RCC 7860 (cell line): ENCODE measurements at regions not wholly inside any gene's neighbourhood (a gene's known extent, or its start where the extent isn't known, plus 50 kb on each side); places are given as distances from the start of the nearest gene placed in this dataset.

Experiments
- DNase-seq: peaks from one replicate; pipeline ENCODE4 v3.0.0-alpha.2; 2015; ENCODE audit warnings: low spot score
- FAIRE-seq: peaks from 2 replicates; lab custom pipeline; 2012; peaks lifted over from hg19 to GRCh38; lab: Jason Lieb, UNC

DNA sequence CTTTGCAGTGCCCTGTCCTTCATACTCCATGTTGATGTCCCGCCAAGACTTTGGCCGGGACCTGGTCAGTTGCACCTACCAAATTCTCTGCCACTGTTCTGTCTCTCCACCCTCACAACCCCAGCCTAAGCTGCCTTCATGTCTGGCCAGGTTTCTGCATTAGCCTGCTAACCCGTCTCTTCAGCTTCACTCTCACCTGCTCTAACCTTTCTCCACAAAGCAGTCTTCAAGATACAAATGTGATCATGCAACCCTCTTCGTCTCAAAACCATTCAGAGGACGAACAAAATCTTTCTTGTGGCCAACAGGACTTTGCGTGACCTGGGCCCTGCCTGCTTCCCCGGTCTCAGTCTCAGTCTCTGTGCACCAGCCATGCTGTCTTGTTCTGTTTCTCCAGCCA, 148.2 kb downstream of the WSCD1 start:
- no peak for FAIRE-seq
- DNase-seq = no peak

DNA sequence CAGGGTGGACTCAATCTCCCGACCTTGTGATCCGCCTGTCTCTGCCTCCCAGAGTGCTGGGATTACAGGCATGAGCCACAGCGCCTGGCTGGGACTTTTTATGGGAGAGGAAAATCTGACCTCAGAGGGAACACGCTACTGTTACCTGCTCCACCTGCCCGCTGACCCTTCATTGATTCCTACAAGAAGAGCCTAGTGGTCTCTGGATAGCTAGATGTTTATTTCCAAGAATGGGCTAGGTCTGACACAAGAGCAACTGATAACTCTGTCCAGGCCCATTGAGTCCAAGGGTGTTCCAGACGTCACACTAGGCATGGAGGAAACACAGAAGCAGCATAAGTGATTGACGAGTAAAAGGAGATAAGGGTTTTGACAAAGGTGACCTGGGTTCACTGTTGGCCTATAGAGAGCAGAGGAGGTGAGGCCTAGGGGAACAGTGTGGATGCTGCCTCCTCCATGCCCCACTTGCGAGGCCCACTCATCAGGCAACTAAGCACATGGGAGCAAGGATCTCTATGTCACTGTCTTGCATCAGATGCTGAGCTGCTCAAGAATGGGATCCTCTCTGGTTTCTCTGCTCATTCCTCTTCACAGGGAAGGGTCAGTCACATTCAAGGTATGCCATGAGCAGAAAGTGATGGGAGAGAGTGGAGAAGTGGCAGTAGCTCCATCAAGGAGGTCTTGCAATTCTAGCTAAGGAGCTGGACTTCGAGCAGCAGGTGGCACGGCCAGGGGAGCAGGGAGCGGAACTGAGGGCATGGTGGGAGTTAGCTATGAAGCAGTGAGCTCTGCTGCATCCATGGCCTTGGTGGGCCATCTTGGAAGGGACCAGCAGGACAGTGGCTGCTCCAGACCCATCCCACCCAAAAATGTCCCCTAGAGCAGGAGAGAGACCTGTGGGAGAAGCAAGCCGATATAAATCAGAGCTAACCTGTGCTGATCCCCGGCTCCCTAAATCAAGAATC, 145.2 kb downstream of the WSCD1 start:
- DNase-seq (no peak), FAIRE-seq (no peak)

- no peak for FAIRE-seq
- DNase-seq = no peak
Measured at GRCh38 chr17:6213859-6214258, 143.7 kb downstream of the WSCD1 start.

DNA sequence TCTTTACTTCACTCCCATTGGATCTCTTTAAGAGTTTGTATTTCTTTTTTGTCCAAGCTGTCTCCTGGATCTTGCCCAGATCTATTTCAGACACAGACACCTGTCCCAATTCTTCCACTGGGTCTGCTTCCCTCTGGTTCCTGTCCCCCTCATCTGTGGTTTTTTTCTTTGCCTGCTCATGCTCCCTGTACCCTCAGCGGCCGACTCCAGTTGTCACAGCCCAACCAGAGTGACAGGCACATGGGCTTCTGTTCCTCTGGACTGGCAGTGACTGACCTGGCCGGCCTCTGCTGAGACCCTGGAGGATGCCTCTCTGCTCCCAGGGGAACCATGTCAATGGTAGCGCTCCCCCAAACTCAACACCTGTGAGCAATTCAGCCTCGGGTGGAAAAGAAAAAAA, 142.6 kb downstream of the WSCD1 start:
- no peak for FAIRE-seq

DNA sequence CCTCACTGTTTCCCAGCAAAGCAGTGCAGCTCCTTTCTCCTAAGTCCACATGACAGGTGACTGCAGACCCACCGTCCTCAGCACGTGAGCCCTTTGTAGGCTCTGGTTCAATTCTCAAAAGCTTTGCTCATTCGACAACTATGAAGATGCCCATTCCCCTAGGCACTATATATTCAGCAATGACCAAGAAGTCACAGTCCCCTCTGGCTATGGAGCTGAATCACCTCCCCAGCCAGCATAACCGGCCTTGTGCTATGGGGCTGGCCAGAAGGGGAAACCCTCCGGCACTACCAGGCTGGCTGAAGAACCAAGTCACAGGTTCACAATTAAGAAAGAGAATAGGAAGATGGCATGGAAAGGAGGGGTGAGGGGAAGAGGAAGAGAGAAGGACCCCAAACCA, 139.7 kb downstream of the WSCD1 start:
- no peak for DNase-seq
- no peak for FAIRE-seq

More for the DNA sequence above, 142.6 kb downstream of the WSCD1 start:
- DNase-seq = no peak

DNA sequence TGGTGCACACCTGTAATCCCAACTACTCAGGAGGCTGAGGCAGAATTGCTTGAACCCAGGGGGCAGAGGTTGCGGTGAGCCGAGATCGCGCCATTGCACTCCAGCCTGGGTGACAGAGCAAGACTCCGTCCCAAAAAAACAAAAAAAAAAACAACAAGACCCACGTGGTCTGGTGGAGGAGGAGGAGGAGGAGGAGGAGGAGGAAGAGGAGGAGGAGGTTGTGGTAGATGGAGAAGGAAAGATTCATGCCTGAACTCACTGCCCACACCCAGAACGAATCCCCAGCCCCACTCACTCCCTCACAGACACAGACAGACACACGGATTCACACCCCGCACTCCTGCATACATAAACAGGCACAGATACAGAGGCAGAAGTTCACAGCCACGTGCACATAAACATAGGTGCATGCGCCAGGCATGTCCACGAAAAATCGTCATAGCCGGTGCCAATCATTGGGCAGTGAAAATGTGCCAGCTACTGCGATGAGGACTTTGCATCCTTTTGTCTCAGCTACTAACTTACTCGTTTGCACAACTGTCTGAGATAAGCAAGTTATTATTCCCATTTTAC, 138.5 kb downstream of the WSCD1 start:
- DNase-seq (no peak), FAIRE-seq (no peak)

GRCh38 chr17:6205525-6205924, 135.3 kb downstream of the WSCD1 start:
- no peak for DNase-seq
- no peak for FAIRE-seq

- no peak for DNase-seq
- no peak for FAIRE-seq
Measured at GRCh38 chr17:6205033-6205432, 134.9 kb downstream of the WSCD1 start.

GRCh38 chr17:6204203-6204722, 134.1 kb downstream of the WSCD1 start:
- FAIRE-seq = no peak
- no peak for DNase-seq

GRCh38 chr17:6196355-6196754, 126.2 kb downstream of the WSCD1 start:
- DNase-seq (no peak), FAIRE-seq (no peak)

DNA sequence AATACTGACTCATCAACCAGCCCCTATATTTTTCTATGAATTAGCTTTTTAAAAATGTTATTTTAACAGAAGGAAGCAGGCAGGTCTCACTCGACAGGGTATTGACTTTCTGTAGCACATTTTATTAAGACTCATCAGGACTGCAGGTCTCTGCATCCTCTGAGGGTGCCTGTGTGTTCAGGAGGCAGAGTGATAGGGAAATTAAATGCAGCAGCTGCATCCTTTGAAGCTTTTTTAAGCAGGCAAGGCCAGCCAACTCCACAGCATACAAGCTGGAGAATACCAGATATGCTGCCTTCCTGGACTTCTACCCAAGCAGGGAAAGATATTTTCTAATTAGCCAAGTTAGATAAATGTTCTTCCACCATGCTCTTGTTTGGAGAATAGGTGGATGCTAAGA, 124.9 kb downstream of the WSCD1 start:
- DNase-seq = no peak
- no peak for FAIRE-seq

DNA sequence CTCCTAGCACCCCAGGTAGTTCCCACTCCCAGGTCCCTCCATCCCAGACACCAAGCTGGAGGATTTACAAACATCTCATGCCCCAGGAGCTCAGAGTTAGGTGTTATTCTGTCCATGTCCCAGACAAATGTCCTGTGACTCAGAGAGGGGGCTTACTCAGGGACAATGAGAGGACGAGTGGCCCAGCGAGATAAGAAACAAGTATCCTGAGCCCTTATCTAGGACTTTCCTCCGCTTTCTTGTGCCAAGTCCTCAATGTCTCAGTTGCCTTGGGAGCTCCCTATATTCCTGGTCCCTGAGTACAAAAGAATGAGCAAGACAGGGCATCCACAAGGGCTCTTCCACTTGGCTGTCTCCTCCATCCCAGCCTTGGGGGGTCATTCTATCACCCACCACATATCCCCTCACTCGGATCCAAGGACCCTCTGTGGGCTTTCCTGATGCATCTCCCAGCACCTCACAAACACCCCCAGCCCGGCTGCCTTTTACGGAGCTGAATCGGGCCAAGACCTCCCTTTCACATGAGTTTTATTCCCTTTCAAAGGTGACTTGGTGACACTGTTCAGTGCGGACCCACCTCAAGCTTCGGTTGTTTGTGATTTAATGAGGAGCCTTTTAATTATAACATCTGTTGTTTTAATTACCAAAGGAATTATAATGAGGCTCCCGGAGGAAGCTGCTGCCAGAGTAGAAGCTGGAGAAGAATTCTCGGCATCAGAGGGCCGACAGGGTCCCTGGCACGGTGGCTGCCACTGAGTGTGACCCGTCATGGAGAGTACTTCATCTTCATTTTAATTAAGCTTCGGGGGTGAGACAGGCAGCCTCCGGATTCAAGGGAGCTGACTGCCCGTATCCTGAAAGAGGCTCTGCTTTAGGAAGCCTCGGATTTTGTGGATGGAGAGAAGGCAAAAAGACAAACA, 121.5 kb downstream of the WSCD1 start:
- no peak for FAIRE-seq
- DNase-seq = no peak

DNA sequence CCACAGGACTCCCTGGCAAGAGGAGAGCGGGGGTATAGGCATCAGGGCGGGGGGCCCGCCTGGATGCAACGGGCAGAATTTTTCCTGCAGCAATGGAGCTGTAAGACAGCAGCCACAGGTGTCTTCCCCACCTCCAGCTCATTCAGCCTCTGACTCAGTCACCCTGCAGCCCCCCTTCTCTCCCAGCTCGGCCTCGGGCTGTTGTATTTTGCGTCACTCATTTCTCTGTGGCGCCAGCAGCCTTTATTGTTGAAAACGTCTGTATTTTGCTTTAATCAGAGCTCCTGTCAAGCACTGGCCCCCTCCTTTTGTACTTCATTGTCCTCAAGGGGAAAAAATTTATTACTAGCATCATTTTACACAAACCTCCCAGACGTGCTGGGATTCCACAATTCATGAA, 117.7 kb downstream of the WSCD1 start:
- no peak for FAIRE-seq
- no peak for DNase-seq

GRCh38 chr17:6186998-6187397, 116.8 kb downstream of the WSCD1 start:
- DNase-seq (no peak), FAIRE-seq (no peak)

DNA sequence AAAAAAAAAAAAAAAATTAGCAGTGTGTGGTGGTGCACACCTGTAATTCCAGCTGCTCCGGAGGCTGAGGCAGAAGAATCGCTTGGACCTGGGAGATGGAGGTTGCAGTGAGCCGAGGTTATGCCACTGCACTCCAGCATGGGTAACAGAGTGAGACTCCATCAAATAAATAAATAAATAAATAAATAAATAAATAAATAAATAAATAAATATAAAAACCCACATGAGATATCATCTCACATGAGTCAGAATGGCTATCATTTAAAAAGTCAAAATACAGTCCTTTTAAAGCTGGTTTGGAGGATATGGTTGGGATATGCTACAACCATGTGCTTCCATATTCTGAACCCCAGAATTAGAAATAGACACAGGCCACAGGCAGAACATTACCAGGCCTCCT, 114.3 kb downstream of the WSCD1 start:
- FAIRE-seq (no peak), DNase-seq (no peak)

DNA sequence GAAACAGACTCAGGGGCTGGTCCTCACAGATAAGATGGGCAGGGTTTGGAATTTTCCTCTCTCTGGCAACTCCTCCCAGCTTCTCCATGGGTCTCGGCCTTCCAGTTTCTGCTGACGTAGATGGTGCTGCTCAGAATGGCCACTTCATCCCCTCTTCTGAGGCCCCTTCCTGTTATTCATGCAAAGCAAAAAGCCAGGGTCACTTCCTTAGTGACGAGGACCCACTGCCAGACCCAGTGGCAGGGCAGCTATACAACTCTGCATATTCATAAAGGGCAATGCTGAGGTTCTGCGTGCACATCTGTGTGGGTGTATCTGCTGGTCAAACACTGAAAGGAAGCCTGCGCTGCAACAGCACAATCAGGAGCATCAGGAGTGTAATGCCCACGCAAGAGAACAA, 108.8 kb downstream of the WSCD1 start:
- DNase-seq = no peak
- no peak for FAIRE-seq

- no peak for DNase-seq
- FAIRE-seq = no peak
Measured at GRCh38 chr17:6177941-6178694, 107.9 kb downstream of the WSCD1 start.
